DMS153 treated with DMSO at 0.1 percent for 48 hours (cell line): ENCODE measurements at regions not wholly inside any gene's neighbourhood (a gene's known extent, or its start where the extent isn't known, plus 50 kb on each side); places are given as distances from the start of the nearest gene placed in this dataset.

Experiments
- DNase-seq: peaks from one replicate; lab custom pipeline; 2025; ENCODE audit not compliant: unreplicated experiment; lab: John Stamatoyannopoulos, UW

GRCh38 chr10:106216085-106216484, 948.4 kb downstream of the SORCS1 start:
- no peak for DNase-seq

DNA sequence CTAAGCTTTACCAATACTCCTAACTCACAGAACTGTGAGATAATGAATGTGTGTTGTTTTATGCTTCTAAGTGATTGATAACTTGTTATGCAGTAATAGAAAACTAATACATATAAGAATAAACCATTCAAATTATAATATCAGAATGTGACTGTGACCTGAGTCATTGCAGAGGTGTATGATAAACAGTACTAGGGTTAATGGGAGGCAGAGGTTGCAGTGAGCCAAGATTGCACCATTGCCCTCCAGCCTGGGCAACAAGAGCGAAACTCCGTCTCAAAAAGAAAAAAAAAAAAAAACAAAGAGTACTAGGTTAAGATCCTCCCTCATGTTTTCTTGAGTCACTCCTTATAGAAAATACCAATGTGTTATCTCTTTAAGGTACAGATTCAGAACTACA, 950.3 kb downstream of the SORCS1 start:
- no peak for DNase-seq

- DNase-seq: no peak
Measured at GRCh38 chr10:106213493-106213892, 951.0 kb downstream of the SORCS1 start.

- DNase-seq: no peak
Measured at GRCh38 chr10:106198275-106198674, 966.2 kb downstream of the SORCS1 start.

DNA sequence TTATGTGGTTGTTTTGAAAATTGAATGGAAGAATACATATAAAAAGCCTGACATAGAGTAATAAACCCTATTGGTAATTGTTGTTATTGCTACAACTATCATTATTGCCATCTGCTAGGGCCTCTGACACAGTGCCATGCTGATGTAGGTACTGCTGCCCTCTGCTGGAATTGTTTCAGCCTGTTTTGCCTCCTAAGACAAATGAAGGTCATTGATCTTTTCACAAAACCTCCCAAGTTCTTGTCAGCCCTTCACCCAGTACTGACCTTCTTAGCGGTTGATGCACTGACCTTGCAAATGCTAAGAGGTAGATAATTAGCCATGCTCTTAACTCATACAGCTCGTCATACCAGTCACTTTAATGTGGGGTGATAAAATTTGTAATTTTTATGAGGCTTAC, 975.2 kb downstream of the SORCS1 start:
- DNase-seq: no peak

GRCh38 chr10:106185951-106186350, 978.6 kb downstream of the SORCS1 start:
- no peak for DNase-seq

- no peak for DNase-seq
Measured at GRCh38 chr10:106183041-106183440, 981.5 kb downstream of the SORCS1 start.

- DNase-seq: no peak
Measured at GRCh38 chr10:106182542-106182941, 982.0 kb downstream of the SORCS1 start.

GRCh38 chr10:106181501-106181900, 983.0 kb downstream of the SORCS1 start:
- no peak for DNase-seq

DNA sequence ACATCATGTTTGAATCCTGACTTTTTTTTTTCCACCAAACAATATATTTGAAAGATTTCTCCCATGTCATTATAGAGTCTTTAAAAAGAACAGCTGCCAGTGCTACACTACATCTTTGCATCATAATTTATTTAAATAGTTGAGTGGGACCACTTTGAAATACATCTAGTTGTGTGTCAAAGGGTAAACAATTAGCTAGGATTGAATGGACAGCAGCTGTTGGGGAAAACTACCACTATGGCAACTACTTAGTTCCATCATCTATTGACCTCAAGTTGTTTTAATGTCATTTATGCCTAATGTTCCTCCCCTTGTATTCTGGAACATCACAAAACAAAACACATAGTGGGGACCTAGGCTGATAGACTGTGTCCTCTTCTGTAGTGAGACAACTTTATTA, 985.1 kb downstream of the SORCS1 start:
- DNase-seq: no peak

DNA sequence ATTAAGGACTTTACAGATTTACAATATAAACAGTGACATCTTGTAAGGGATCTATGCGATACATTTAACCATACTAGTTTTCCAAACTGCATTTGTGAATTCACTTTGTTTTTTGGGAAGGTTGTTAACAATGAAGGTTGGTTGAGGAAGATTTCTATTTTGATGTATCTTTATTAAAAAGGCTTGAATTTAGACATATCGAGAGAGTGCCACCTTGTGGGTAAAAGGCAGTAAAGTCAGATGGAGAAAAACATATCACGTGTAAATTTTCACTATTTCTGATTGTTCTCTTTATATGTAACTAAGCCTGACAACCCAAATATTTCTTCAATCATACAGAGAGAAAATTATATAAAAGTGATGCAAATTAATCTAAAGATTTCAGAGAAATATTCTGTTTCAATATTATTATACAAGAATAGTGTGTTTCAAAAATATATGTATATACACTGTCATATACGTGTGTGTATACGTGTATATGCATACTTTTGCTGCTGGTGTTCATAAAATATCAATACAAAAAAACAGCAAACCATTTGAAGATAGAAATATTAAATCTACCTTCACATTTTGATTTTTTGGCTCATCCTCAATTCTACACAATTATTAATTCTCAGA, 988.6 kb downstream of the SORCS1 start:
- DNase-seq: no peak

GRCh38 chr10:106173838-106174237, 990.7 kb downstream of the SORCS1 start:
- DNase-seq: no peak

- DNase-seq: no peak
Measured at GRCh38 chr10:106169241-106169640, 995.3 kb downstream of the SORCS1 start.

DNA sequence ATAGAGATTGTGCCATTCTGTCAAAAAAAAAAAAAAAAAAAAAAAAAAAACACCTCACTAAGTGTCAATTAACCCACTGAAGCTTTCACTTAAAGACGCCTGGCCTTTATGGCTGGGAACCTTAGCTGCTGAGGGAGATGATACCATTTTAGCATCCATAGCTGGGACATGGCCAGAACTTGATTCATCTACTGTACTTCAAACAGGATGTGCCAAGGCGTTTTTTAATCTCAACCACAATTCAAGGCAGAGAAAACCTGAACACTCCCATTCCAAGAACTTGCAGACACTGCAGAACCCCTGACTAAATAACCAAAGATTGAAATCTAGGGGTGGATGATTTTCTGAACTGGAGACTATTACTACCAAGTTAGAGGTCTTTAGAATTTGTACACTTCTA, 996.6 kb downstream of the SORCS1 start:
- DNase-seq: no peak

DNA sequence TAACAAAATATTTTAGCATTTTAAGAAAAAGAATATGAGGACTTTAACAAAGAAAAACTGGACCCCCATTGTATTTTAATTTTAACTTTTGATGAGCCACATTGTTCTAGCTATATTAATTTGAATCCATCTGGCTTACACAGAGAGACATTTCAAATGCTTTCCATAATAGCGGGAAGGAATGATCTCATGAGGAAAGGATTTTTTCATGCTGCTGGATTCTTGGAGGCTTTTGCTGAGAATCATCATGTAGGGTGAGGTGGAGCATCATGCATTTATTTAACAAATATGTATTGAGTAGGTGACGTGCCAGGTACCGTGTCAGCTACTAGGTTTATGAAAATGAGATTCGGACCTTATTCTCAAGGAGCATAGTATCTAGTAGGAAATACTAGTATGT, 1006.3 kb downstream of the SORCS1 start:
- no peak for DNase-seq

DNA sequence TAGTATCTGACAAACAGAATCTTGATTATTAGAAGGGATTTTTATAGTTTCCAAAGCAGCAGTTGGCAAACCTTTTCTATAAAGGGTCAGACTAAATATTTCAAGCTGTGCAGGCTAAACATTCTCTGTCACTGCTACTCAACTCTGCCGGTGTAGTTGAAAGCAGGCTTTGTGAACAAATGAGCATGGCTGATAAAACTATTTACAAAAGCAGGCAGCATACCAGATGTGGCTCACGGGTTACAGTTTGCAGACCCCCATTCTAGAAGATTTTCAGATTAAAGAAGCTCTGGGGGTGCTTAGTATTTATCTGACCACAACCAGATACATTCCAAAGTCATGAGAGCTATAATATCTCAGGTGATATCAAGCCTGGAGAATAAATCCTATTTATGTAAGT, 1017.5 kb downstream of the SORCS1 start:
- DNase-seq: no peak

GRCh38 chr10:106139915-106140314, 1024.6 kb downstream of the SORCS1 start:
- DNase-seq: no peak

DNA sequence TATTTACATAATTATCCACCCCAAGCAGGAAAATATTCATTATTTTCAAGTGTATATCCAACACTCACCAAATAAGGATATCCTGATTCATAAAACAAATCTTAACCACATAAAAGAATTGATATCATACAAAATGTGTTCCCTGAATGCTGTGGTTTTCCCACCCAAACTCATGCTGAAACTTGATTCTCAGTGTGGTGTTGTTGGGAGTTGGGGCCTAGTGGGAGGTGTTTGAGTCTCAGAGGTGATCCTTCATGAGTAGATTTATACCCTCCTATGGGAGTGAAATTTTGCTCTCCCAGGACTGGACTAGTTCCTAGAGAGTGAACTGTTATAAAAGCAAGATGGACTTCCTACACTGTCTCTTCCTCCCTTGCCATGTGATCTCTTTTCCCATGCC, 1028.3 kb downstream of the SORCS1 start:
- no peak for DNase-seq

DNA sequence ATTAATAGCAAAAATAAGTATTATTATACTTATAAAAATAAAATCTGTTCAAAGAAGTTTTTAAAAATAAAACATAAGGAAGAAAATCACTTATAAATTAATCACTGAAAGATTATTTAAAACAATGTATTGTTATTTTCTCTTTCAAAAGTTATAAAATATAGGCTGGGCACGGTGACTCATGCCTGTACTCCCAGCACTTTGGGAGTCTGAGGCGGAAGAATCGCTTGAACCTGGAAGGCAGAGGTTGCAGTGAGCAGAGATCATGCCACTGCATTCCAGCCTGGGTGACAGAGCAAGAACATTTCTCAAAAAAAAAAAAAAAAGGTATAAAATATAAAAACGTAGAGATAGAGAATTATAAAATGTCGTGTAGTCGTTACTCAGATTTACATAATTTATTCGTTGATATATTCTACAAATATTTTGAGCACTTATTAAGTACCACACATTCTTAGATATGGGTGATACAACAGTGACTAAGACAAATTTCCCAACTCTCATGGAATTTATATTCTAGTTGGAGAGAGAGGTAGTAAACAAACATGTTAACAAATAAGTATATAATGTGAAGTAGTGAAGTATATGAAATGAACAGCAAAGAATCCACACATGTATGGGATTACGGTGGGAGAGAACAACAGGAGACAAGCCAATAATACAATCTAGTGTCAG, 1030.0 kb downstream of the SORCS1 start:
- DNase-seq: no peak

DNA sequence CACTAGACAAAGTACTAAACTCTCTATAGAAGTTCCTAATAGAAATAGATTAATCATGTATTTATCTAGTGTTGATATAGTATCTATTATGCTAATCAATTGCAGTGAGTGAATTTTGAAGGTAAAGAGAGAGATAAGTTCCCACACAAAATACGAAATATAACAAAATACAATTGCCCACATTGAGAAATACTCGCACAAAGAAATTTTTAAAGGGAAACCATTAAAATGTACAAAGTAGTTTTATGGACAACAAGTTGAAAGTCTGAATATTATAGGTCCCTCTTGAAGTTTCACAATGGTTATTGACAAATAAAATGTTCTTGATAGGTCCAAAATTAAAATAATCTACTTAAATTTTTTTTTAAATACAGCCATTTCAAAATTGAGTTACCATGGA, 1031.1 kb downstream of the SORCS1 start:
- no peak for DNase-seq

- DNase-seq: no peak
Measured at GRCh38 chr10:106132956-106133355, 1031.5 kb downstream of the SORCS1 start.

DNA sequence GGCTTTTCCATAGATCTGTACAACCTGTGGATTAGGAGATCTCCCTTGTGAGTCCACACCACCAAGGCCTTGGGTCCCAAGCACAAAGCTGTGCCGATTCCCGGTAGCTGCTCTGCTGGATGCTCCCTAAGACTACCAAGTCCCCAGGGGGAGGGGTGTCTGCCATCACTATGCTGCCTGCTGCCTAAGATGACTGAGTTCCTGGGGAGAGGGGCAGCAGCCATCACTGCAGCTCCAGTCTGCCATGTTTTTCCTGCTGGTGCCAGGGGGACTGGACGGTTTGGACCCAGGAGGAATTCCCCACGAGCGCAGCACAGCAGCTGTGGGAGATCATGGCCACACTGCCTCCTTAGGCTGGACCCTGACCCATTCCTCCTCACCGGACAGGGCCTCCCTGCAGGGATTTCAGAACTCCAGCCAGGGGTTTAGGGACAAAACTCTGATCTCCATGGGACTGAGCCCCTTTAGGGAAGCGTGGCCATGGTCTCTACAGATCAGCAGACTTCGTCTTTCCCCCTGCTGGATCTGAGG, 1049.8 kb downstream of the SORCS1 start:
- DNase-seq: no peak

DNA sequence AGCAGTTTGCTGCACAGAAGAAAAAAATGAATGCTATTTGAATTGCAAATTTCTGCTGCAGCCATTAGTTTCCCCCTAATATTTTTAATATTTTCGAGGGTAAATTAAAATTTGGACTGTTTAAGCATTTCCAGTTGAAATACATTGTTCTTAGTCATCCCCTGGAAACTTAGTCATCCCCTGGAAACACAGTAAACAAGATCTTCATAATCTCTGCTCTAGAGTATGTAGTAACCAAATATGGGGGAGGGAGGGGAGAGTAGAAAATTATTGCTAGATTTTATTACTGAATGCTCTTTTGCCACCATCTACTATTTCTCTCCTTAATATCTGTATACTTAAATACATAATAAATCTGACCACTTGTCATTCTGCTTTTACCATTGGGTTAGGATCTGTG, 1053.3 kb downstream of the SORCS1 start:
- DNase-seq: no peak
